ENCODE measurements at regions not wholly inside any gene's neighbourhood (a gene's known extent, or its start where the extent isn't known, plus 50 kb on each side); places are given as distances from the start of the nearest gene placed in this dataset.

DNA sequence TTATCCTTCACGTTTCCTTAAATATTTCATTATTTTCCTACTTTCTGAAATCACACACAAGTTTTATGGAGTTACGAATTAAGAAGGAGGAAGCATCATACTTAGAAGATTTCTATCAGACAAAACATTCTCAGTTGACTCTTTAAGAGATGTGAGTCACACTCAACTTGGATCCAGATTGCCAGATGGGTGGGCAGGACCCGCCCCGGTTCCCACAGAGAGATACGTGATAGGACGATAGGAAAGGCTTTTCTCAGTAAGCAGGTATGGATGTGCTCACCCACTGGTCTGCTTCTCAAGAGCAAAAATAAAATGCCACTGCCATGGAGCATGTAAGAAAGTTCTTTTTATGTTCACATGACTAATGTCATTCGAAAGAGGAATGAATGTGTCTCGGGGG, 392.6 kb downstream of the MRPL39 start:
- Histone ChIP-seq H3K4me2 (ENCODE audit: low read depth, low read length) (no peak overlapping the region), H3K4me1 (ENCODE audit: low read length) (peaks cover 11% of the 10 kb centered on the region; the same call in 1 of the 2 replicates), H3K27me3 (replicated peaks; ENCODE audit: insufficient read depth, low read length) (no peaks in the 10 kb centered on the region), H3K27ac (ENCODE audit: low read length) (no peak overlapping the region), H3K79me2 (ENCODE audit: low read length) (no peaks in the 10 kb centered on the region), H2AFZ (ENCODE audit: low read length) (no peak overlapping the region), H4K20me1 (ENCODE audit: insufficient read depth, low read length) (no peaks in the 10 kb centered on the region), H3F3A (ENCODE audit: insufficient read depth, low read length) (no peaks in the 10 kb centered on the region), H3K4me3 (ENCODE audit: low read length) (no peak overlapping the region), H3K9ac (ENCODE audit: low read length) (no peak overlapping the region), H3K9me3 (replicated peaks; ENCODE audit: insufficient read depth, low read length) (no peaks in the 10 kb centered on the region), H3K9me2 (replicated peaks; ENCODE audit: insufficient read depth, low read length) (no peaks in the 10 kb centered on the region), H3K36me3 (replicated peaks; ENCODE audit: insufficient read depth, low read length) (no peaks in the 10 kb centered on the region)
- no peak for DNase-seq
- no peak for TF ChIP-seq EZH2 (optimal IDR thresholded peaks at IDR 0.05; ENCODE audit: low read depth, low read length)
- TF ChIP-seq, protein P1, sequence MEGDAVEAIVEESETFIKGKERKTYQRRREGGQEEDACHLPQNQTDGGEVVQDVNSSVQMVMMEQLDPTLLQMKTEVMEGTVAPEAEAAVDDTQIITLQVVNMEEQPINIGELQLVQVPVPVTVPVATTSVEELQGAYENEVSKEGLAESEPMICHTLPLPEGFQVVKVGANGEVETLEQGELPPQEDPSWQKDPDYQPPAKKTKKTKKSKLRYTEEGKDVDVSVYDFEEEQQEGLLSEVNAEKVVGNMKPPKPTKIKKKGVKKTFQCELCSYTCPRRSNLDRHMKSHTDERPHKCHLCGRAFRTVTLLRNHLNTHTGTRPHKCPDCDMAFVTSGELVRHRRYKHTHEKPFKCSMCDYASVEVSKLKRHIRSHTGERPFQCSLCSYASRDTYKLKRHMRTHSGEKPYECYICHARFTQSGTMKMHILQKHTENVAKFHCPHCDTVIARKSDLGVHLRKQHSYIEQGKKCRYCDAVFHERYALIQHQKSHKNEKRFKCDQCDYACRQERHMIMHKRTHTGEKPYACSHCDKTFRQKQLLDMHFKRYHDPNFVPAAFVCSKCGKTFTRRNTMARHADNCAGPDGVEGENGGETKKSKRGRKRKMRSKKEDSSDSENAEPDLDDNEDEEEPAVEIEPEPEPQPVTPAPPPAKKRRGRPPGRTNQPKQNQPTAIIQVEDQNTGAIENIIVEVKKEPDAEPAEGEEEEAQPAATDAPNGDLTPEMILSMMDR (IDR thresholded peaks at IDR 0.05; ENCODE audit: low read length) = no peak
- no peak for TF ChIP-seq EZH2phosphoT487 (IDR thresholded peaks at IDR 0.05; ENCODE audit: low read length)

DNA sequence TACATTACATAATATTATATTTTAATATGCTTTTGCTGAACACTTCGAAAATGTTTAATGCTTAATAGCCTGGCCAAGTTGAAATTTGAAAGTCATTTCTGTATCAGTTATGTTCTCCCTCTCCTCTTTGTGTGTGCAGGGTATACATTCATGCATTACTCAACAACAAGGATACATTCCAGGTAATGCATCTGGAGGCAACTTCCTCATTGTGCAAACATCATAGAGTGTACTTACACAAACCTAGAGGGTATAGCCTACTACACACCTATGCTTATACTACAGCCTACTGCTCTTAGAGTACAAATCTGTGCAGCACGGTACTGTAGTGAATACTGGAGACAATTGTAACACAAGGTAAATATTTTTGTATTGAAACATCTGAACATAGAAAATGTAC, 407.3 kb downstream of the MRPL39 start:
- TF ChIP-seq, protein P1 (IDR thresholded peaks at IDR 0.05; ENCODE audit: low read length) = no peak
- TF ChIP-seq EZH2 (optimal IDR thresholded peaks at IDR 0.05; ENCODE audit: low read depth, low read length) (no peak), EZH2phosphoT487 (IDR thresholded peaks at IDR 0.05; ENCODE audit: low read length) (no peak)
- DNase-seq = no peak
- H3K4me1 ChIP-seq (ENCODE audit: low read length) = no peaks in the 10 kb centered on the region
- no peak overlapping the region for H2AFZ ChIP-seq (ENCODE audit: low read length)
- H3K9me2 ChIP-seq (replicated peaks; ENCODE audit: insufficient read depth, low read length) = no peaks in the 10 kb centered on the region
- no peak overlapping the region for H3K4me2 ChIP-seq (ENCODE audit: low read depth, low read length)
- H3K36me3 ChIP-seq (replicated peaks; ENCODE audit: insufficient read depth, low read length) = no peaks in the 10 kb centered on the region
- no peaks in the 10 kb centered on the region for H3K79me2 ChIP-seq (ENCODE audit: low read length)
- H3K9ac ChIP-seq (ENCODE audit: low read length) = no peak overlapping the region
- no peak overlapping the region for H3K4me3 ChIP-seq (ENCODE audit: low read length)
- no peaks in the 10 kb centered on the region for H3K27me3 ChIP-seq (replicated peaks; ENCODE audit: insufficient read depth, low read length)
- no peaks in the 10 kb centered on the region for H3F3A ChIP-seq (ENCODE audit: insufficient read depth, low read length)
- no peaks in the 10 kb centered on the region for H3K9me3 ChIP-seq (replicated peaks; ENCODE audit: insufficient read depth, low read length)
- H3K27ac ChIP-seq (ENCODE audit: low read length) = no peak overlapping the region
- no peaks in the 10 kb centered on the region for H4K20me1 ChIP-seq (ENCODE audit: insufficient read depth, low read length)

DNA sequence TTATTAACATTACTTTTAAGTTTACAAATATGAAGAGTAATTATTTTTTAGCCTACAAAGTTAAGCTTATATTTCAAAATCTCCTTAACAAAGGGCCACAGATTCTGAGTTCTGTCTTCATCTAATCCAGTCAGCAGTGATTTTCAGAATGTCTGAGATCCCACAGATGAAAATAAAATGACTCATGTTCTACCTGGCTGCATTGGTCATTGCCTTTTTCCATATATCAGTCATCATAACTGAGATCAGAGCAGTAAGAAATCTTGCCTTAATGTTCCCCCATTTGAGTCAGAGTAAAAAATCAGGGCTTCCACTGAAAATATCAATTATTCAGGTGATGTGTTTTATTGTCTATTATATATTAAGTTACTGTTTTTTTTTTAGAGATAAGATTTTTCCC, 416.1 kb downstream of the MRPL39 start:
- no peak for TF ChIP-seq EZH2phosphoT487 (IDR thresholded peaks at IDR 0.05; ENCODE audit: low read length)
- TF ChIP-seq, protein P1 (IDR thresholded peaks at IDR 0.05; ENCODE audit: low read length) = no peak
- TF ChIP-seq EZH2 (optimal IDR thresholded peaks at IDR 0.05; ENCODE audit: low read depth, low read length) = no peak
- H4K20me1 ChIP-seq (ENCODE audit: insufficient read depth, low read length) = no peaks in the 10 kb centered on the region
- no peaks in the 10 kb centered on the region for H3F3A ChIP-seq (ENCODE audit: insufficient read depth, low read length)
- no peaks in the 10 kb centered on the region for H3K36me3 ChIP-seq (replicated peaks; ENCODE audit: insufficient read depth, low read length)
- no peak overlapping the region for H3K4me3 ChIP-seq (ENCODE audit: low read length)
- no peak overlapping the region for H3K9ac ChIP-seq (ENCODE audit: low read length)
- no peak overlapping the region for H2AFZ ChIP-seq (ENCODE audit: low read length)
- no peaks in the 10 kb centered on the region for H3K9me3 ChIP-seq (replicated peaks; ENCODE audit: insufficient read depth, low read length)
- H3K27me3 ChIP-seq (replicated peaks; ENCODE audit: insufficient read depth, low read length) = no peaks in the 10 kb centered on the region
- H3K79me2 ChIP-seq (ENCODE audit: low read length) = no peaks in the 10 kb centered on the region
- DNase-seq = no peak
- no peaks in the 10 kb centered on the region for H3K4me1 ChIP-seq (ENCODE audit: low read length)
- H3K9me2 ChIP-seq (replicated peaks; ENCODE audit: insufficient read depth, low read length) = no peaks in the 10 kb centered on the region
- H3K4me2 ChIP-seq (ENCODE audit: low read depth, low read length) = no peak overlapping the region
- H3K27ac ChIP-seq (ENCODE audit: low read length) = no peak overlapping the region
